K562 (cell line): ENCODE measurements at regions not wholly inside any gene's neighbourhood (a gene's known extent, or its start where the extent isn't known, plus 50 kb on each side); places are given as distances from the start of the nearest gene placed in this dataset.

Experiments used
- ATAC-seq: fragments of 200-7000 bp; cut with Tn5 transposase; 3 replicates; pipeline ENCODE4 v1.9.1; 2020; ENCODE audit warnings: moderate library complexity
- BruUV-seq: library from RNA; stranded (reverse); fragments of 400-500 nt; replicated peaks from 2 replicates; lab custom pipeline; 2021; lab: Mats Ljungman, UMichigan
- CTCF ChIA-PET: fragments of 300-600 bp; formaldehyde crosslinking; extraction: SDS; loops from one replicate; lab custom pipeline; 2021; ENCODE audit warnings: low intra/inter-chr PET ratio; lab: Yijun Ruan, JAX
- POLR2A ChIA-PET: fragments of 300-600, 350-650 bp; sonication (Branson Sonifier 250); formaldehyde crosslinking; extraction: SDS; loops from one replicate; lab custom pipeline; 2021; ENCODE audit warnings: antibody characterized with exemption, inconsistent platforms; lab: Yijun Ruan, JAX
- DNase-seq, 4 experiments: peaks; one replicate each; pipeline versions ENCODE4 v3.0.0 to v3.0.0-alpha.2; 2011 to 2018; ENCODE audit warnings: low spot score in 3 of 4, mixed read lengths in 3 of 4; ENCODE audit errors: extremely low read depth in 1 of 4
- FAIRE-seq: peaks from 2 replicates; lab custom pipeline; 2011; peaks lifted over from hg19 to GRCh38; lab: Jason Lieb, UNC
- H2AFZ ChIP-seq: 2 replicates; pipeline ENCODE4 v1.6.0; 2011; ENCODE audit warnings: low read depth, low read length, control low read depth, inconsistent platforms
- H3K27ac ChIP-seq: fragments of 200-600 bp; 3 replicates; pipeline ENCODE4 v1.8.0; 2011; ENCODE audit warnings: low read depth, mild to moderate bottlenecking, control low read depth, inconsistent platforms, low read length, moderate library complexity, mixed read lengths; ENCODE audit errors: extremely low read depth
- H3K27me3 ChIP-seq, 2 experiments: fragments of 300-600 bp in 1 of 2; 2 replicates in 1 of 2; 3 replicates in 1 of 2; pipeline versions ENCODE4 v1.6.0 to v1.8.0; 2011; ENCODE audit warnings: inconsistent platforms in 2 of 2, low read length in 2 of 2, mild to moderate bottlenecking in 1 of 2, mixed read lengths in 1 of 2, moderate library complexity in 1 of 2; ENCODE audit not compliant: control insufficient read depth in 2 of 2, insufficient read depth in 2 of 2
- H3K36me3 ChIP-seq: fragments of 300-600 bp; 3 replicates; pipeline ENCODE4 v1.8.0; 2011; ENCODE audit warnings: mild to moderate bottlenecking, low read length, inconsistent platforms; ENCODE audit not compliant: control insufficient read depth, insufficient read depth
- H3K4me1 ChIP-seq, 2 experiments: fragments of 200-600 bp in 1 of 2; replicated peaks in 1 of 2; 2 replicates in 1 of 2; 3 replicates in 1 of 2; pipeline versions ENCODE4 v1.5.1 to v1.8.0; 2011; ENCODE audit warnings: inconsistent platforms in 2 of 2, low read length in 2 of 2, mild to moderate bottlenecking in 1 of 2, mixed read lengths in 1 of 2, moderate library complexity in 1 of 2; ENCODE audit not compliant: control insufficient read depth in 2 of 2, insufficient read depth in 2 of 2
- H3K4me2 ChIP-seq: 2 replicates; pipeline ENCODE4 v1.6.1; 2011; ENCODE audit warnings: low read length, control low read depth, inconsistent platforms, mixed read lengths; ENCODE audit not compliant: insufficient read depth
- H3K4me3 ChIP-seq: fragments of 200-600 bp; sonication (generic), shearing (Covaris generic); 2 replicates; pipeline ENCODE4 v1.5.1; 2016; ENCODE audit warnings: control low read depth, inconsistent platforms
- H3K79me2 ChIP-seq: fragments of 200-600 bp; 3 replicates; pipeline ENCODE4 v1.8.0; 2011; ENCODE audit warnings: low read length, inconsistent platforms; ENCODE audit not compliant: control insufficient read depth, insufficient read depth
- H3K9ac ChIP-seq, 2 experiments: 2 replicates each; pipeline versions ENCODE4 v1.6.0 to v1.6.1; 2011; ENCODE audit warnings: low read depth in 2 of 2, low read length in 2 of 2, control low read depth in 1 of 2, inconsistent platforms in 1 of 2, mild to moderate bottlenecking in 1 of 2, mixed read lengths in 1 of 2; ENCODE audit not compliant: insufficient read depth in 1 of 2
- H3K9me1 ChIP-seq: one replicate; pipeline ENCODE4 v1.6.0; 2011; ENCODE audit warnings: inconsistent platforms, mild to moderate bottlenecking, low read length, moderate library complexity; ENCODE audit not compliant: control insufficient read depth, insufficient read depth
- H3K9me3 ChIP-seq: replicated peaks from 2 replicates; pipeline ENCODE4 v1.5.1; 2011; ENCODE audit warnings: low read depth, low read length, inconsistent platforms; ENCODE audit not compliant: control insufficient read depth, insufficient read depth
- H4K20me1 ChIP-seq: replicated peaks from 2 replicates; pipeline ENCODE4 v1.6.1; 2011; ENCODE audit warnings: low read length, inconsistent platforms, mixed read lengths; ENCODE audit not compliant: control insufficient read depth, insufficient read depth
- DNMT1 ChIP-seq: fragments of 450-650 bp; IDR thresholded peaks from 2 replicates; pipeline ENCODE4 v1.6.1; 2016; ENCODE audit warnings: antibody characterized with exemption, mild to moderate bottlenecking
- HDAC1 ChIP-seq, 2 experiments: fragments of 450-650 bp; IDR thresholded peaks; 2 replicates each; pipeline ENCODE4 v1.6.1; 2016 to 2017; ENCODE audit warnings: inconsistent platforms in 1 of 2, mild to moderate bottlenecking in 1 of 2, moderate library complexity in 1 of 2
- ZNF408 ChIP-seq: fragments of 250-450 bp; sonication (Bioruptor Pico); IDR thresholded peaks from 2 replicates; pipeline ENCODE4 v1.4.0; 2020; ENCODE audit warnings: low read depth, mild to moderate bottlenecking, moderate library complexity
- WGBS: fragments of 100-300 bp; shearing (Covaris generic); methylation state at CpG from one replicate; pipeline ENCODE4 v1.1.6; 2016; ENCODE audit warnings: low coverage, mixed read lengths; ENCODE audit not compliant: insufficient coverage; ENCODE audit errors: missing lambda C conversion rate; 5-methylcytosine and 5-hydroxymethylcytosine counted together
- in situ Hi-C: fragments of 300-500 bp; cut with MboI; formaldehyde crosslinking; loops from 4 replicates; pipeline ENCODE4 v1.15.0; 2018; ENCODE audit warnings: inconsistent platforms, mixed read lengths
- intact Hi-C: fragments of 100-400 bp; cut with micrococcal nuclease; formaldehyde crosslinking; loops from 2 replicates; pipeline ENCODE4 v1.14.2; 2022
- TF ChIP-seq, protein P1 (sequence below): IDR thresholded peaks from 2 replicates; pipeline ENCODE4 v1.6.1; 2016; ENCODE audit warnings: missing genetic modification characterization, missing compliant biosample characterization
- TF ChIP-seq, protein P2 (sequence below): sonication (generic); formaldehyde crosslinking; IDR thresholded peaks from 2 replicates; pipeline ENCODE4 v1.8.0; 2023; ENCODE audit warnings: mild to moderate bottlenecking, missing genetic modification reagents
- TF ChIP-seq, protein P3 (sequence below), 2 experiments: fragments of 450-650 bp in 1 of 2; sonication (generic) in 1 of 2; formaldehyde crosslinking; conservative IDR thresholded peaks; 2 replicates each; pipeline versions ENCODE4 v1.4.0 to v1.8.1; 2020 to 2022; ENCODE audit warnings: mild to moderate bottlenecking in 1 of 2, missing genetic modification reagents in 1 of 2
- TF ChIP-seq, protein P4 (sequence below): fragments of 450-650 bp; IDR thresholded peaks from 2 replicates; pipeline ENCODE4 v1.6.1; 2018; ENCODE audit not compliant: partially characterized antibody
- TF ChIP-seq, protein P5 (sequence below): fragments of 450-650 bp; IDR thresholded peaks from one replicate; pipeline ENCODE4 v1.6.1; 2018; ENCODE audit warnings: mild to moderate bottlenecking, moderate library complexity; ENCODE audit not compliant: partially characterized antibody

DNA sequence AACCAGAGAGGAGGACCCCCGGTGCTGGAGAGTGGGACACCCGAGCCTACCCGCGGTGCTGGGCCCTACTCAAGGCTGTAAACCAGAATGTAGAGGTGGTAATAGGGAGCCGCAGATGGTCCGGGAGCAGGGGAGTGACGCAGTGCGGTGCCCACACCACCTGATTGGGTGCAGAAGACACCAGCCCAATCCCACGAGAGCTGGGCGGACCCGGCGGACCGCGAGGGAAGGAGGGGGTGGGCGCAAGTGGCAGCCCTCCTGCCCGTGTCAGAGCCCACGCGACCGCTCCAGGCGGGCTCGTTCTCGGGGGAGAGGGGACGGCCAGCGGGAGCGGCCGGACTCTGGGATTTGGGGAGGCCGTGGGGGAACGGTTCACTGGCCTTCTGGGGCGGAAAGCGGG, 71.2 kb downstream of the C9orf50 start:
- Histone ChIP-seq H3K4me2 (no peak overlapping the region), H2AFZ (no peak overlapping the region), H3K9me3 (no peaks in the 10 kb centered on the region), H3K27ac (no peak overlapping the region), H3K4me1 (peaks cover 0 to 14% of the 10 kb centered on the region in 2 experiments; a peak in 2 of 5 replicates), H4K20me1 (no peaks in the 10 kb centered on the region), H3K79me2 (no peaks in the 10 kb centered on the region), H3K9me1 (no peaks in the 10 kb centered on the region), H3K36me3 (no peaks in the 10 kb centered on the region), H3K9ac (no peak overlapping the region), H3K27me3 (peaks cover 11 to 47% of the 10 kb centered on the region in 2 experiments; a peak in 3 of 5 replicates), H3K4me3 (no peak overlapping the region)
- no TSS peak for BruUV-seq
- ChIA-PET POLR2A (interaction anchor here (0.9 kb wide), 1 partner anchor 12 kb away, joined by 4 read pairs; no protein-coding TSS in a partner anchor), CTCF (no interaction called here)
- intact Hi-C loops, result loop anchor here (10.0 kb wide), 1 partner anchor 55 kb away; no protein-coding TSS in a partner anchor
- FAIRE-seq, result no peak
- no peak for ATAC-seq
- WGBS, result 31% methylated on average over 6 of the region's 30 CpGs
- in situ Hi-C loops, result no loop called here
- DNase-seq, result no peak
- TF ChIP-seq, protein P1, sequence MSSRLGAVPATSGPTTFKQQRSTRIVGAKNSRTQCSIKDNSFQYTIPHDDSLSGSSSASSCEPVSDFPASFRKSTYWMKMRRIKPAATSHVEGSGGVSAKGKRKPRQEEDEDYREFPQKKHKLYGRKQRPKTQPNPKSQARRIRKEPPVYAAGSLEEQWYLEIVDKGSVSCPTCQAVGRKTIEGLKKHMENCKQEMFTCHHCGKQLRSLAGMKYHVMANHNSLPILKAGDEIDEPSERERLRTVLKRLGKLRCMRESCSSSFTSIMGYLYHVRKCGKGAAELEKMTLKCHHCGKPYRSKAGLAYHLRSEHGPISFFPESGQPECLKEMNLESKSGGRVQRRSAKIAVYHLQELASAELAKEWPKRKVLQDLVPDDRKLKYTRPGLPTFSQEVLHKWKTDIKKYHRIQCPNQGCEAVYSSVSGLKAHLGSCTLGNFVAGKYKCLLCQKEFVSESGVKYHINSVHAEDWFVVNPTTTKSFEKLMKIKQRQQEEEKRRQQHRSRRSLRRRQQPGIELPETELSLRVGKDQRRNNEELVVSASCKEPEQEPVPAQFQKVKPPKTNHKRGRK, result no peak
- TF ChIP-seq ZNF408 (CRISPR knock-in tag) (no peak), HDAC1 (IDR thresholded peaks at IDR 0.05) (no peak), DNMT1 (no peak)
- TF ChIP-seq, protein P2, sequence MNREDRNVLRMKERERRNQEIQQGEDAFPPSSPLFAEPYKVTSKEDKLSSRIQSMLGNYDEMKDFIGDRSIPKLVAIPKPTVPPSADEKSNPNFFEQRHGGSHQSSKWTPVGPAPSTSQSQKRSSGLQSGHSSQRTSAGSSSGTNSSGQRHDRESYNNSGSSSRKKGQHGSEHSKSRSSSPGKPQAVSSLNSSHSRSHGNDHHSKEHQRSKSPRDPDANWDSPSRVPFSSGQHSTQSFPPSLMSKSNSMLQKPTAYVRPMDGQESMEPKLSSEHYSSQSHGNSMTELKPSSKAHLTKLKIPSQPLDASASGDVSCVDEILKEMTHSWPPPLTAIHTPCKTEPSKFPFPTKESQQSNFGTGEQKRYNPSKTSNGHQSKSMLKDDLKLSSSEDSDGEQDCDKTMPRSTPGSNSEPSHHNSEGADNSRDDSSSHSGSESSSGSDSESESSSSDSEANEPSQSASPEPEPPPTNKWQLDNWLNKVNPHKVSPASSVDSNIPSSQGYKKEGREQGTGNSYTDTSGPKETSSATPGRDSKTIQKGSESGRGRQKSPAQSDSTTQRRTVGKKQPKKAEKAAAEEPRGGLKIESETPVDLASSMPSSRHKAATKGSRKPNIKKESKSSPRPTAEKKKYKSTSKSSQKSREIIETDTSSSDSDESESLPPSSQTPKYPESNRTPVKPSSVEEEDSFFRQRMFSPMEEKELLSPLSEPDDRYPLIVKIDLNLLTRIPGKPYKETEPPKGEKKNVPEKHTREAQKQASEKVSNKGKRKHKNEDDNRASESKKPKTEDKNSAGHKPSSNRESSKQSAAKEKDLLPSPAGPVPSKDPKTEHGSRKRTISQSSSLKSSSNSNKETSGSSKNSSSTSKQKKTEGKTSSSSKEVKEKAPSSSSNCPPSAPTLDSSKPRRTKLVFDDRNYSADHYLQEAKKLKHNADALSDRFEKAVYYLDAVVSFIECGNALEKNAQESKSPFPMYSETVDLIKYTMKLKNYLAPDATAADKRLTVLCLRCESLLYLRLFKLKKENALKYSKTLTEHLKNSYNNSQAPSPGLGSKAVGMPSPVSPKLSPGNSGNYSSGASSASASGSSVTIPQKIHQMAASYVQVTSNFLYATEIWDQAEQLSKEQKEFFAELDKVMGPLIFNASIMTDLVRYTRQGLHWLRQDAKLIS (CRISPR knock-in tag), result no peak
- TF ChIP-seq, protein P3, sequence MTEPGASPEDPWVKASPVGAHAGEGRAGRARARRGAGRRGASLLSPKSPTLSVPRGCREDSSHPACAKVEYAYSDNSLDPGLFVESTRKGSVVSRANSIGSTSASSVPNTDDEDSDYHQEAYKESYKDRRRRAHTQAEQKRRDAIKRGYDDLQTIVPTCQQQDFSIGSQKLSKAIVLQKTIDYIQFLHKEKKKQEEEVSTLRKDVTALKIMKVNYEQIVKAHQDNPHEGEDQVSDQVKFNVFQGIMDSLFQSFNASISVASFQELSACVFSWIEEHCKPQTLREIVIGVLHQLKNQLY (CRISPR knock-in tag; conservative IDR thresholded peaks at IDR 0.05), result no peak
- TF ChIP-seq, protein P4, sequence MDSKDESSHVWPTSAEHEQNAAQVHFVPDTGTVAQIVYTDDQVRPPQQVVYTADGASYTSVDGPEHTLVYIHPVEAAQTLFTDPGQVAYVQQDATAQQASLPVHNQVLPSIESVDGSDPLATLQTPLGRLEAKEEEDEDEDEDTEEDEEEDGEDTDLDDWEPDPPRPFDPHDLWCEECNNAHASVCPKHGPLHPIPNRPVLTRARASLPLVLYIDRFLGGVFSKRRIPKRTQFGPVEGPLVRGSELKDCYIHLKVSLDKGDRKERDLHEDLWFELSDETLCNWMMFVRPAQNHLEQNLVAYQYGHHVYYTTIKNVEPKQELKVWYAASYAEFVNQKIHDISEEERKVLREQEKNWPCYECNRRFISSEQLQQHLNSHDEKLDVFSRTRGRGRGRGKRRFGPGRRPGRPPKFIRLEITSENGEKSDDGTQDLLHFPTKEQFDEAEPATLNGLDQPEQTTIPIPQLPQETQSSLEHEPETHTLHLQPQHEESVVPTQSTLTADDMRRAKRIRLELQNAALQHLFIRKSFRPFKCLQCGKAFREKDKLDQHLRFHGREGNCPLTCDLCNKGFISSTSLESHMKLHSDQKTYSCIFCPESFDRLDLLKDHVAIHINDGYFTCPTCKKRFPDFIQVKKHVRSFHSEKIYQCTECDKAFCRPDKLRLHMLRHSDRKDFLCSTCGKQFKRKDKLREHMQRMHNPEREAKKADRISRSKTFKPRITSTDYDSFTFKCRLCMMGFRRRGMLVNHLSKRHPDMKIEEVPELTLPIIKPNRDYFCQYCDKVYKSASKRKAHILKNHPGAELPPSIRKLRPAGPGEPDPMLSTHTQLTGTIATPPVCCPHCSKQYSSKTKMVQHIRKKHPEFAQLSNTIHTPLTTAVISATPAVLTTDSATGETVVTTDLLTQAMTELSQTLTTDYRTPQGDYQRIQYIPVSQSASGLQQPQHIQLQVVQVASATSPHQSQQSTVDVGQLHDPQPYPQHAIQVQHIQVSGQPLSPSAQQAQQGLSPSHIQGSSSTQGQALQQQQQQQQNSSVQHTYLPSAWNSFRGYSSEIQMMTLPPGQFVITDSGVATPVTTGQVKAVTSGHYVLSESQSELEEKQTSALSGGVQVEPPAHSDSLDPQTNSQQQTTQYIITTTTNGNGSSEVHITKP, result no peak
- TF ChIP-seq, protein P5, sequence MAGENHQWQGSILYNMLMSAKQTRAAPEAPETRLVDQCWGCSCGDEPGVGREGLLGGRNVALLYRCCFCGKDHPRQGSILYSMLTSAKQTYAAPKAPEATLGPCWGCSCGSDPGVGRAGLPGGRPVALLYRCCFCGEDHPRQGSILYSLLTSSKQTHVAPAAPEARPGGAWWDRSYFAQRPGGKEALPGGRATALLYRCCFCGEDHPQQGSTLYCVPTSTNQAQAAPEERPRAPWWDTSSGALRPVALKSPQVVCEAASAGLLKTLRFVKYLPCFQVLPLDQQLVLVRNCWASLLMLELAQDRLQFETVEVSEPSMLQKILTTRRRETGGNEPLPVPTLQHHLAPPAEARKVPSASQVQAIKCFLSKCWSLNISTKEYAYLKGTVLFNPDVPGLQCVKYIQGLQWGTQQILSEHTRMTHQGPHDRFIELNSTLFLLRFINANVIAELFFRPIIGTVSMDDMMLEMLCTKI, result no peak
